ENCODE measurements at regions not wholly inside any gene's neighbourhood (a gene's known extent, or its start where the extent isn't known, plus 50 kb on each side); places are given as distances from the start of the nearest gene placed in this dataset.

GRCh38 chr1:22285549-22286396 lies 142.9 kb upstream of the WNT4 start:
- H3K36me3 Mint-ChIP-seq, result no peaks in the 10 kb centered on the region
- H3K27ac Mint-ChIP-seq, result no peak overlapping the region
- no peaks in the 10 kb centered on the region for H3K9me3 Mint-ChIP-seq
- DNase-seq (ENCODE audit: low spot score in 2 of 2) (no peak), ATAC-seq (no peak)

- Mint-ChIP-seq H3K9me3 (no peaks in the 10 kb centered on the region), H3K36me3 (no peaks in the 10 kb centered on the region)
Measured at GRCh38 chr1:22286491-22286890, 143.6 kb upstream of the WNT4 start.

GRCh38 chr1:22287273-22287672 lies 144.4 kb upstream of the WNT4 start:
- Mint-ChIP-seq H3K36me3 (no peaks in the 10 kb centered on the region), H3K27ac (no peak overlapping the region), H3K9me3 (no peaks in the 10 kb centered on the region)
- no peak for DNase-seq (ENCODE audit: low spot score in 2 of 2)
- no peak for ATAC-seq

More at GRCh38 chr1:22286491-22286890, 143.6 kb upstream of the WNT4 start:
- no peak for ATAC-seq
- no peak for DNase-seq (ENCODE audit: low spot score in 2 of 2)
- H3K27ac Mint-ChIP-seq, result no peak overlapping the region

GRCh38 chr1:22287946-22288520 lies 145.1 kb upstream of the WNT4 start:
- Mint-ChIP-seq H3K9me3 (no peaks in the 10 kb centered on the region), H3K36me3 (no peaks in the 10 kb centered on the region), H3K27ac (no peak overlapping the region)
- ATAC-seq, result no peak
- DNase-seq (ENCODE audit: low spot score in 2 of 2), result no peak

- Mint-ChIP-seq H3K36me3 (no peaks in the 10 kb centered on the region), H3K27ac (no peak overlapping the region), H3K9me3 (no peaks in the 10 kb centered on the region)
- ATAC-seq (peak in 1 of 2 donors; percentile 68), DNase-seq (ENCODE audit: low spot score in 2 of 2) (no peak)
Measured at GRCh38 chr1:22288593-22289241, 145.8 kb upstream of the WNT4 start.

- H3K27ac Mint-ChIP-seq, result peak overlapping the region in 1 of 2 donors; percentile 55
- ATAC-seq (no peak), DNase-seq (ENCODE audit: low spot score in 2 of 2) (peak in 1 of 2 donors; percentile 18)
- no peaks in the 10 kb centered on the region for H3K9me3 Mint-ChIP-seq
- no peaks in the 10 kb centered on the region for H3K36me3 Mint-ChIP-seq
Measured at GRCh38 chr1:22289307-22289995, 146.6 kb upstream of the WNT4 start.

GRCh38 chr1:22290157-22290556 lies 147.3 kb upstream of the WNT4 start:
- no peak for DNase-seq (ENCODE audit: low spot score in 2 of 2)
- ATAC-seq, result no peak
- no peak overlapping the region for H3K27ac Mint-ChIP-seq
- H3K9me3 Mint-ChIP-seq, result no peaks in the 10 kb centered on the region
- H3K36me3 Mint-ChIP-seq, result no peaks in the 10 kb centered on the region

GRCh38 chr1:22290611-22291010 lies 147.7 kb upstream of the WNT4 start:
- Mint-ChIP-seq H3K9me3 (no peaks in the 10 kb centered on the region), H3K36me3 (no peaks in the 10 kb centered on the region), H3K27ac (no peak overlapping the region)
- peak in 1 of 2 donors; percentile 30 for DNase-seq (ENCODE audit: low spot score in 2 of 2)
- no peak for ATAC-seq

- no peaks in the 10 kb centered on the region for H3K9me3 Mint-ChIP-seq
- H3K36me3 Mint-ChIP-seq, result no peaks in the 10 kb centered on the region
- no peak for DNase-seq (ENCODE audit: low spot score in 2 of 2)
- no peak for ATAC-seq
- H3K27ac Mint-ChIP-seq, result no peak overlapping the region
Measured at GRCh38 chr1:22291057-22291456, 148.2 kb upstream of the WNT4 start.

GRCh38 chr1:22291494-22291893 lies 148.6 kb upstream of the WNT4 start:
- H3K9me3 Mint-ChIP-seq, result no peaks in the 10 kb centered on the region
- no peak for ATAC-seq
- peak overlapping the region in 1 of 2 donors; percentile 18 for H3K27ac Mint-ChIP-seq
- no peaks in the 10 kb centered on the region for H3K36me3 Mint-ChIP-seq
- peak in 1 of 2 donors; percentile 11 for DNase-seq (ENCODE audit: low spot score in 2 of 2)

- H3K27ac Mint-ChIP-seq, result no peak overlapping the region
- no peak for DNase-seq (ENCODE audit: low spot score in 2 of 2)
- H3K36me3 Mint-ChIP-seq, result no peaks in the 10 kb centered on the region
- no peak for ATAC-seq
- H3K9me3 Mint-ChIP-seq, result no peaks in the 10 kb centered on the region
Measured at GRCh38 chr1:22292011-22292788, 149.3 kb upstream of the WNT4 start.

GRCh38 chr1:22295396-22295795 lies 152.5 kb upstream of the WNT4 start:
- Mint-ChIP-seq H3K36me3 (no peaks in the 10 kb centered on the region), H3K27ac (no peak overlapping the region), H3K9me3 (no peaks in the 10 kb centered on the region)
- no peak for DNase-seq (ENCODE audit: low spot score in 2 of 2)
- no peak for ATAC-seq

- H3K27ac Mint-ChIP-seq, result no peak overlapping the region
- no peaks in the 10 kb centered on the region for H3K9me3 Mint-ChIP-seq
- ATAC-seq (no peak), DNase-seq (ENCODE audit: low spot score in 2 of 2) (no peak)
- H3K36me3 Mint-ChIP-seq, result no peaks in the 10 kb centered on the region
Measured at GRCh38 chr1:22295856-22296255, 153.0 kb upstream of the WNT4 start.

- ATAC-seq (peak in 1 of 2 donors; percentile 59), DNase-seq (ENCODE audit: low spot score in 2 of 2) (peak in 1 of 2 donors; percentile 38)
- Mint-ChIP-seq H3K36me3 (no peaks in the 10 kb centered on the region), H3K27ac (no peak overlapping the region), H3K9me3 (no peaks in the 10 kb centered on the region)
Measured at GRCh38 chr1:22296701-22297591, 154.0 kb upstream of the WNT4 start.

- no peak overlapping the region for H3K27ac Mint-ChIP-seq
- no peaks in the 10 kb centered on the region for H3K36me3 Mint-ChIP-seq
- ATAC-seq (no peak), DNase-seq (ENCODE audit: low spot score in 2 of 2) (no peak)
- no peaks in the 10 kb centered on the region for H3K9me3 Mint-ChIP-seq
Measured at GRCh38 chr1:22297999-22298398, 153.7 kb upstream of the ZBTB40 start.

Measured in activated naive CD4-positive, alpha-beta T cell treated with anti-CD3 and anti-CD28 coated beads, Interleukin-2, amount 50 U/mL, for 72 hours (primary cell).